ENCODE measurements at regions not wholly inside any gene's neighbourhood (a gene's known extent, or its start where the extent isn't known, plus 50 kb on each side); places are given as distances from the start of the nearest gene placed in this dataset.

DNA sequence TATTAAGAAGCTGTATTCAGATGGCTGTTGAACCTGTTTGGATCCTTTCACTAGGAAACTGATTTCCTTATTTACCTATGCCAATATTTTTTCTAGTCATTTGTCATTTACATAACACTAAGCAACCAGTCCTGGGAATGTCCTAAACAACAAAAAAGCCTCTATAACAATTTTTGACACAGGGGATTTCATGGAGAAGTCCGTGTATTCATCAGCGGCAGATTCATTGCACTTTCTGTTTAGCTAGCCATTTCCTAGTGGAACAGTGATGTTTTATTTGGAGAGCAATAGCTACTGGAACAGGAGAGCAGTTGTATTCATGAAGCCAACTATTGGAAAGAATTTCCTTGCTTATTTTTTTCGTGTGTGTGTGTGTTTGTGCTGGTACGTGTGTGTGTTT is 604.3 kb upstream of the POU3F3 start:
- WGBS, 2 experiments (ENCODE audit: extremely low coverage in 1 of 2, insufficient coverage in 1 of 2, insufficient read length in 1 of 2, insufficient replicate concordance in 2 of 2, low coverage in 1 of 2, low lambda C conversion rate in 2 of 2, missing lambda C conversion rate in 1 of 2): 88% methylated on average over 4 of the region's 4 CpGs; no CpG with 5 or more reads in 1 of the 2 experiments
- FAIRE-seq: no peak
- no peaks in the 10 kb centered on the region for H4K20me1 ChIP-seq (replicated peaks in 1 of 2; ENCODE audit: control insufficient read depth in 1 of 2, insufficient read depth in 2 of 2, low read length in 2 of 2)

More for the DNA sequence above, 604.3 kb upstream of the POU3F3 start:
- Histone ChIP-seq H3K36me3 (ENCODE audit: control insufficient read depth in 2 of 4, insufficient read depth in 4 of 4, low read length in 3 of 4) (no peaks in the 10 kb centered on the region), H4K91ac (replicated peaks; ENCODE audit: insufficient read length, low read length) (no peak overlapping the region), H2AK5ac (ENCODE audit: low read depth, low read length) (no peak overlapping the region), H3K4ac (replicated peaks; ENCODE audit: insufficient read length, low read depth, low read length) (no peak overlapping the region), H3K4me3 (ENCODE audit: extremely low read depth in 1 of 4, insufficient read depth in 2 of 4, low read depth in 3 of 4, low read length in 4 of 4) (no peak overlapping the region), H3K27me3 (replicated peaks in 1 of 4; ENCODE audit: control insufficient read depth in 3 of 4, extremely low read depth in 1 of 4, insufficient read depth in 3 of 4, low read length in 3 of 4) (no peaks in the 10 kb centered on the region), H2BK15ac (ENCODE audit: low read length) (no peak overlapping the region), H3K4me1 (replicated peaks in 1 of 4; ENCODE audit: control insufficient read depth in 3 of 4, insufficient read depth in 4 of 4, low read length in 3 of 4) (no peaks in the 10 kb centered on the region), H2BK12ac (ENCODE audit: low read depth, low read length) (no peak overlapping the region), H3K56ac (replicated peaks; ENCODE audit: insufficient read length, low read depth, low read length) (no peak overlapping the region), H3K18ac (ENCODE audit: extremely low read depth, low read length) (no peak overlapping the region), H2BK20ac (ENCODE audit: low read length) (no peak overlapping the region), H4K5ac (ENCODE audit: insufficient read length, low read depth, low read length) (no peak overlapping the region), H2BK120ac (replicated peaks; ENCODE audit: low read depth, low read length) (no peak overlapping the region), H3K27ac (ENCODE audit: low read depth, low read length) (no peak overlapping the region), H2BK5ac (ENCODE audit: low read depth, low read length) (no peak overlapping the region), H3K14ac (ENCODE audit: insufficient read length) (no peak overlapping the region), H3K9ac (replicated peaks in 1 of 4; ENCODE audit: extremely low read depth in 1 of 4, low read depth in 3 of 4, low read length in 3 of 4) (no peak overlapping the region), H3K4me2 (ENCODE audit: insufficient read depth in 1 of 2, low read depth in 2 of 2, low read length in 2 of 2) (no peak overlapping the region), H3K23ac (ENCODE audit: insufficient read length) (no peak overlapping the region), H3K79me2 (ENCODE audit: control insufficient read depth in 1 of 2, insufficient read depth in 2 of 2, low read length in 2 of 2) (no peaks in the 10 kb centered on the region), H3K9me3 (ENCODE audit: insufficient read depth in 2 of 2, low read depth in 1 of 2, low read length in 1 of 2) (no peaks in the 10 kb centered on the region), H4K8ac (ENCODE audit: extremely low read depth, insufficient read depth, low read length) (no peak overlapping the region), H3K79me1 (ENCODE audit: low read depth, low read length) (no peaks in the 10 kb centered on the region), H2AFZ (ENCODE audit: low read length) (no peak overlapping the region), H3K23me2 (ENCODE audit: low read depth, low read length) (no peaks in the 10 kb centered on the region; the same call in 1 of the 2 replicates)
- DNase-seq (ENCODE audit: low read depth in 1 of 2, low spot score in 2 of 2): no peak
- ChIA-PET CTCF (ENCODE audit: partially characterized antibody) (interaction anchor here (1.1 kb wide), 1 partner anchor 11 kb away, joined by 3 read pairs; no protein-coding TSS in a partner anchor), POLR2A (ENCODE audit: partially characterized antibody) (no interaction called here)
- TF ChIP-seq SP2 (IDR thresholded peaks at IDR 0.05; ENCODE audit: low read length): no peak
- TF ChIP-seq, protein P1, sequence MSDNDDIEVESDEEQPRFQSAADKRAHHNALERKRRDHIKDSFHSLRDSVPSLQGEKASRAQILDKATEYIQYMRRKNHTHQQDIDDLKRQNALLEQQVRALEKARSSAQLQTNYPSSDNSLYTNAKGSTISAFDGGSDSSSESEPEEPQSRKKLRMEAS (IDR thresholded peaks at IDR 0.05): no peak
- TF ChIP-seq EZH2 (IDR thresholded peaks at IDR 0.05; ENCODE audit: low read depth, low read length, severe bottlenecking): no peak
- TF ChIP-seq CHD1 (IDR thresholded peaks at IDR 0.05; ENCODE audit: low read depth, low read length): no peak
- TF ChIP-seq CTBP2 (IDR thresholded peaks at IDR 0.05; ENCODE audit: borderline replicate concordance, insufficient read depth, insufficient read length, low read length): no peak
- TF ChIP-seq, protein P2, sequence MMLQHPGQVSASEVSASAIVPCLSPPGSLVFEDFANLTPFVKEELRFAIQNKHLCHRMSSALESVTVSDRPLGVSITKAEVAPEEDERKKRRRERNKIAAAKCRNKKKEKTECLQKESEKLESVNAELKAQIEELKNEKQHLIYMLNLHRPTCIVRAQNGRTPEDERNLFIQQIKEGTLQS (IDR thresholded peaks at IDR 0.05; ENCODE audit: insufficient read depth, low read depth, low read length): no peak
- TF ChIP-seq, protein P3, sequence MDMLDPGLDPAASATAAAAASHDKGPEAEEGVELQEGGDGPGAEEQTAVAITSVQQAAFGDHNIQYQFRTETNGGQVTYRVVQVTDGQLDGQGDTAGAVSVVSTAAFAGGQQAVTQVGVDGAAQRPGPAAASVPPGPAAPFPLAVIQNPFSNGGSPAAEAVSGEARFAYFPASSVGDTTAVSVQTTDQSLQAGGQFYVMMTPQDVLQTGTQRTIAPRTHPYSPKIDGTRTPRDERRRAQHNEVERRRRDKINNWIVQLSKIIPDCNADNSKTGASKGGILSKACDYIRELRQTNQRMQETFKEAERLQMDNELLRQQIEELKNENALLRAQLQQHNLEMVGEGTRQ (IDR thresholded peaks at IDR 0.05; ENCODE audit: low read length): no peak
- no peak for TF ChIP-seq NRF1 (IDR thresholded peaks at IDR 0.05; ENCODE audit: low read depth, low read length)
- no peak for TF ChIP-seq SIRT6 (IDR thresholded peaks at IDR 0.05; ENCODE audit: low read length)
- TF ChIP-seq EP300 (IDR thresholded peaks at IDR 0.05; ENCODE audit: borderline replicate concordance in 1 of 2, low read depth in 2 of 2, low read length in 2 of 2): no peak
- TF ChIP-seq TBP (IDR thresholded peaks at IDR 0.05; ENCODE audit: low read depth, low read length): no peak
- no peak for TF ChIP-seq POU5F1 (IDR thresholded peaks at IDR 0.05; ENCODE audit: low read depth, low read length)

Data from H1 (cell line).